ENCODE measurements at regions not wholly inside any gene's neighbourhood (a gene's known extent, or its start where the extent isn't known, plus 50 kb on each side); places are given as distances from the start of the nearest gene placed in this dataset.

DNA sequence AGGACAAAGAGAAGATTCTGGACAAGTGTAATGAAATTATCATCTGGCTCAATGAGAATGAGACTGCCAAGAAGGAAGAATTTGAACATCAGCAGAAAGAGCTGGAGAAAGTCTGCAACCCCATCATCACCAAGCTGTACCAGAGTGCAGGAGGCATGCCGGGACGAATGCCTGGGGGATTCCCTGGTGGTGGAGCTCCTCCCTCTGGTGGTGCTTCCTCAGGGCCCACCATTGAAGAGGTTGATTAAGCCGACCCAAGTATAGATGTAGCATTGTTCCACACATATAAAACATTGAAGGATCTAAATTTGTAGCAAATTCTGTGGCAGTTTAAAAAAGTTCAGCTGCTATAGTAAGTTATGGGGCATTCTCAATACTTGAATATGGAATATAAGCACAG lies 174.3 kb upstream of the CCND2 start:
- ATAC-seq, result no peak

DNA sequence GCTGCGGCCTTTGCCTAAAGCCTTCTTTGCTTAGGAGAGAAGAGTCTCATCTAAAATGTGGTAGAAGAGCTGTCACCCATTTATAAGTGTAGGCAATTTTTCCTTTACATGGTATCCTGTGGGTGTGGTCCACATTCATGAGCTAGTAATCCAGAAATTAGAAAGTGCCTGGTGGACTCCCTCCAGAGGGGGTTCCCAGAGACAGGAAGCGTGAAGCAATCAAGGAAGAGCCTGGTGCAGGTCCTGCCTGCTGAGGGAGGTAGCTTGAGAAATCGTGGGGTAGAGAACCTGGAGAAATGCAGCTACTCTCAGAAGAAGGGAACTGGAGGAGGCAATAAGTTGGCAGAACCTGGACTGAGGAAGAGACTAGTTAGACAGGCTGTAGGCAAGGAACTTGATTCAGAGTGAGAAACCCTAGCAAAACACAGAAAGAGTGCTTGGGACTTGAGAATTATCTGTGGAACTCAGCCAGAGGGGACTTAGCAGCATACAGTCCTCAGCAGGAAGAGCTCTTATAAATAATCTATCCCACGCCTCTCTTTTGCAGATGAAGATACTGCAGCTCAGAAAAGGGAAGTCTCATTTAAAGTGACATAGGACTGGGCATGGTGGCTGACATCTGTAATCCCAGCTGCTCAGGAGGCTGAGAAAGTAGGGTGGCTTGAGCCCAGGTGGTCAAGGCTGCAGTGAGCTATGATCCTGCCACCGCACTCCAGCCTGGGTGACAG lies 182.4 kb upstream of the CCND2 start:
- no peaks in the 10 kb centered on the region for H3K36me3 ChIP-seq (ENCODE audit: control insufficient read depth in 1 of 2, insufficient read depth in 2 of 2, low read length in 2 of 2)
- no peaks in the 10 kb centered on the region for H3K4me1 ChIP-seq (ENCODE audit: control insufficient read depth in 1 of 2, insufficient read depth in 2 of 2, low read length in 2 of 2)
- H3K9me2 ChIP-seq (ENCODE audit: insufficient read depth), result no peaks in the 10 kb centered on the region
- H3K9me3 ChIP-seq (ENCODE audit: control insufficient read depth in 1 of 2, insufficient read depth in 1 of 2, low read depth in 1 of 2, low read length in 2 of 2), result no peaks in the 10 kb centered on the region
- H4K20me1 ChIP-seq (ENCODE audit: insufficient read depth), result no peaks in the 10 kb centered on the region
- H3K4me2 ChIP-seq (ENCODE audit: low read length), result no peak overlapping the region
- no peak overlapping the region for H3K27ac ChIP-seq (ENCODE audit: low read depth, low read length)
- DNase-seq (ENCODE audit: low read depth, low spot score) (no peak), ATAC-seq (no peak)
- intact Hi-C loops (cut with micrococcal nuclease), result no loop called here
- POLR2A ChIA-PET, result no interaction called here
- RAD21 ChIA-PET (ENCODE audit: low non-redundant PET in 1 of 2, low total read pairs in 2 of 2, uncharacterized antibody in 2 of 2, unreplicated experiment in 2 of 2), result no interaction called here
- H3K4me3 ChIP-seq (replicated peaks in 1 of 2; ENCODE audit: low read depth in 1 of 2, low read length in 2 of 2), result no peak overlapping the region
- H3K27me3 ChIP-seq (ENCODE audit: insufficient read depth, low read length), result peaks cover 33% of the 10 kb centered on the region
- BruUV-seq (replicated peaks), result no TSS peak
- CTCF ChIA-PET, result no interaction called here
- H3K79me2 ChIP-seq (ENCODE audit: insufficient read depth, low read length), result no peaks in the 10 kb centered on the region
- TF ChIP-seq SP1 (IDR thresholded peaks at IDR 0.05; ENCODE audit: low read depth), result no peak
- TF ChIP-seq YY1 (IDR thresholded peaks at IDR 0.05; ENCODE audit: extremely low read depth, insufficient replicate concordance, low read depth, low read length), result no peak
- TF ChIP-seq CBX3 (IDR thresholded peaks at IDR 0.05; ENCODE audit: low read depth), result no peak
- TF ChIP-seq, protein P1, sequence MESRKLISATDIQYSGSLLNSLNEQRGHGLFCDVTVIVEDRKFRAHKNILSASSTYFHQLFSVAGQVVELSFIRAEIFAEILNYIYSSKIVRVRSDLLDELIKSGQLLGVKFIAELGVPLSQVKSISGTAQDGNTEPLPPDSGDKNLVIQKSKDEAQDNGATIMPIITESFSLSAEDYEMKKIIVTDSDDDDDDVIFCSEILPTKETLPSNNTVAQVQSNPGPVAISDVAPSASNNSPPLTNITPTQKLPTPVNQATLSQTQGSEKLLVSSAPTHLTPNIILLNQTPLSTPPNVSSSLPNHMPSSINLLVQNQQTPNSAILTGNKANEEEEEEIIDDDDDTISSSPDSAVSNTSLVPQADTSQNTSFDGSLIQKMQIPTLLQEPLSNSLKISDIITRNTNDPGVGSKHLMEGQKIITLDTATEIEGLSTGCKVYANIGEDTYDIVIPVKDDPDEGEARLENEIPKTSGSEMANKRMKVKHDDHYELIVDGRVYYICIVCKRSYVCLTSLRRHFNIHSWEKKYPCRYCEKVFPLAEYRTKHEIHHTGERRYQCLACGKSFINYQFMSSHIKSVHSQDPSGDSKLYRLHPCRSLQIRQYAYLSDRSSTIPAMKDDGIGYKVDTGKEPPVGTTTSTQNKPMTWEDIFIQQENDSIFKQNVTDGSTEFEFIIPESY (IDR thresholded peaks at IDR 0.05; ENCODE audit: extremely low read depth, insufficient replicate concordance, low read length), result no peak
- TF ChIP-seq, protein P2, sequence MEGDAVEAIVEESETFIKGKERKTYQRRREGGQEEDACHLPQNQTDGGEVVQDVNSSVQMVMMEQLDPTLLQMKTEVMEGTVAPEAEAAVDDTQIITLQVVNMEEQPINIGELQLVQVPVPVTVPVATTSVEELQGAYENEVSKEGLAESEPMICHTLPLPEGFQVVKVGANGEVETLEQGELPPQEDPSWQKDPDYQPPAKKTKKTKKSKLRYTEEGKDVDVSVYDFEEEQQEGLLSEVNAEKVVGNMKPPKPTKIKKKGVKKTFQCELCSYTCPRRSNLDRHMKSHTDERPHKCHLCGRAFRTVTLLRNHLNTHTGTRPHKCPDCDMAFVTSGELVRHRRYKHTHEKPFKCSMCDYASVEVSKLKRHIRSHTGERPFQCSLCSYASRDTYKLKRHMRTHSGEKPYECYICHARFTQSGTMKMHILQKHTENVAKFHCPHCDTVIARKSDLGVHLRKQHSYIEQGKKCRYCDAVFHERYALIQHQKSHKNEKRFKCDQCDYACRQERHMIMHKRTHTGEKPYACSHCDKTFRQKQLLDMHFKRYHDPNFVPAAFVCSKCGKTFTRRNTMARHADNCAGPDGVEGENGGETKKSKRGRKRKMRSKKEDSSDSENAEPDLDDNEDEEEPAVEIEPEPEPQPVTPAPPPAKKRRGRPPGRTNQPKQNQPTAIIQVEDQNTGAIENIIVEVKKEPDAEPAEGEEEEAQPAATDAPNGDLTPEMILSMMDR (IDR thresholded peaks at IDR 0.05 in 2 of 3, conservative IDR thresholded peaks at IDR 0.05 in 1 of 3; ENCODE audit: borderline replicate concordance in 1 of 3, insufficient read depth in 1 of 3, low read depth in 2 of 3, low read length in 2 of 3), result no peak
- no peak for TF ChIP-seq CEBPB (IDR thresholded peaks at IDR 0.05; ENCODE audit: low read depth)
- TF ChIP-seq TCF7L2 (IDR thresholded peaks at IDR 0.05; ENCODE audit: borderline replicate concordance, extremely low read depth, insufficient read depth, insufficient read length), result no peak
- TF ChIP-seq, protein P3, sequence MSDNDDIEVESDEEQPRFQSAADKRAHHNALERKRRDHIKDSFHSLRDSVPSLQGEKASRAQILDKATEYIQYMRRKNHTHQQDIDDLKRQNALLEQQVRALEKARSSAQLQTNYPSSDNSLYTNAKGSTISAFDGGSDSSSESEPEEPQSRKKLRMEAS (IDR thresholded peaks at IDR 0.05), result no peak
- TF ChIP-seq, protein P4, sequence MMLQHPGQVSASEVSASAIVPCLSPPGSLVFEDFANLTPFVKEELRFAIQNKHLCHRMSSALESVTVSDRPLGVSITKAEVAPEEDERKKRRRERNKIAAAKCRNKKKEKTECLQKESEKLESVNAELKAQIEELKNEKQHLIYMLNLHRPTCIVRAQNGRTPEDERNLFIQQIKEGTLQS (IDR thresholded peaks at IDR 0.05), result no peak
- H3K9ac ChIP-seq (ENCODE audit: low read length), result no peak overlapping the region
- no peak overlapping the region for H2AFZ ChIP-seq (ENCODE audit: low read depth, low read length, poor library complexity, severe bottlenecking)

More for the DNA sequence above, 174.3 kb upstream of the CCND2 start:
- H3K4me3 ChIP-seq (replicated peaks in 1 of 2; ENCODE audit: low read depth in 1 of 2, low read length in 2 of 2), result no peak overlapping the region
- peaks cover 25% of the 10 kb centered on the region for H3K27me3 ChIP-seq (ENCODE audit: insufficient read depth, low read length)
- no peaks in the 10 kb centered on the region for H3K9me2 ChIP-seq (ENCODE audit: insufficient read depth)
- intact Hi-C loops (cut with micrococcal nuclease), result no loop called here
- no peak overlapping the region for H3K27ac ChIP-seq (ENCODE audit: low read depth, low read length)
- ChIA-PET POLR2A (no interaction called here), CTCF (interaction anchor here (0.9 kb wide), 1 partner anchor 60 kb away, joined by 3 read pairs; no protein-coding TSS in a partner anchor), RAD21 (ENCODE audit: low non-redundant PET in 1 of 2, low total read pairs in 2 of 2, uncharacterized antibody in 2 of 2, unreplicated experiment in 2 of 2) (no interaction called here)
- no peak overlapping the region for H3K9ac ChIP-seq (ENCODE audit: low read length)
- no peak for TF ChIP-seq ELF1 (IDR thresholded peaks at IDR 0.05; ENCODE audit: borderline replicate concordance, low read depth)
- TF ChIP-seq FOSL1 (IDR thresholded peaks at IDR 0.05; ENCODE audit: low read depth), result no peak
- TF ChIP-seq RAD21 (IDR thresholded peaks at IDR 0.05; ENCODE audit: low read depth), result no peak
- no peak for TF ChIP-seq SRF (IDR thresholded peaks at IDR 0.05; ENCODE audit: low read depth)
- TF ChIP-seq CEBPB (IDR thresholded peaks at IDR 0.05; ENCODE audit: low read depth), result no peak
- no peak for TF ChIP-seq CBX3 (IDR thresholded peaks at IDR 0.05; ENCODE audit: low read depth)
- no peak for TF ChIP-seq YY1 (IDR thresholded peaks at IDR 0.05; ENCODE audit: extremely low read depth, insufficient replicate concordance, low read depth, low read length)
- TF ChIP-seq EZH2 (IDR thresholded peaks at IDR 0.05), result no peak
- H3K79me2 ChIP-seq (ENCODE audit: insufficient read depth, low read length), result no peaks in the 10 kb centered on the region
- H3K4me2 ChIP-seq (ENCODE audit: low read length), result no peak overlapping the region
- no peaks in the 10 kb centered on the region for H3K9me3 ChIP-seq (ENCODE audit: control insufficient read depth in 1 of 2, insufficient read depth in 1 of 2, low read depth in 1 of 2, low read length in 2 of 2)
- no peaks in the 10 kb centered on the region for H4K20me1 ChIP-seq (ENCODE audit: insufficient read depth)
- no peak overlapping the region for H2AFZ ChIP-seq (ENCODE audit: low read depth, low read length, poor library complexity, severe bottlenecking)
- no peaks in the 10 kb centered on the region for H3K4me1 ChIP-seq (ENCODE audit: control insufficient read depth in 1 of 2, insufficient read depth in 2 of 2, low read length in 2 of 2)
- no peak for DNase-seq (ENCODE audit: low read depth, low spot score)
- H3K36me3 ChIP-seq (ENCODE audit: control insufficient read depth in 1 of 2, insufficient read depth in 2 of 2, low read length in 2 of 2), result no peaks in the 10 kb centered on the region
- BruUV-seq (replicated peaks), result no TSS peak

All from HCT116 (cell line).